AG09309 (cell line): ENCODE measurements at regions not wholly inside any gene's neighbourhood (a gene's known extent, or its start where the extent isn't known, plus 50 kb on each side); places are given as distances from the start of the nearest gene placed in this dataset.

Experiments used
- DNase-seq: peaks from one replicate; pipeline ENCODE4 v3.0.0-alpha.2; 2010; ENCODE audit warnings: low read depth
- H3K4me3 ChIP-seq: 2 replicates; pipeline ENCODE4 v1.5.1; 2011; ENCODE audit warnings: mild to moderate bottlenecking, low read depth, low read length, moderate library complexity; ENCODE audit not compliant: control insufficient read depth
- TF ChIP-seq, protein P1 (sequence below): IDR thresholded peaks from 2 replicates; pipeline ENCODE4 v1.5.1; 2011; ENCODE audit warnings: mild to moderate bottlenecking, low read depth, low read length, inconsistent platforms; ENCODE audit not compliant: insufficient read depth, control insufficient read depth; ENCODE audit errors: missing control alignments

DNA sequence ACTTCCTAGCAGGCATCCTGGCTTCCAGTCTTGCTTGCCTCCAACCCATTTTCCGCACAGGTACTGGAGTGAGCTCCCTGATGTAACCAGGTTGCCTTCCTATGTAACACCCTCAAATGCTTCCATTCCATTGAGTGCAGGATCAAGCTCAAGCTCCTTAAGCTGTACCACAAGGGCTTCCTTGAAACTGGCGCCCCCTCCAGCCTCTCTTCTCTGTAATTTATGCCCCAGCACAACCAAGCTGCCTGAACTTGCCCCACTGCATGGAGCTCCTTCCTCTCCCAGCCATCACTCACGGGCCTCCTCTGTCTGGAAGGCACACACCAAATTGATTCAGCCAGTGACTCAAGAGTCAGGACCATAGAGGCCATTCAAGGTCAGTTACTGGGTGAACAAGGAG is 234.8 kb upstream of the RPL38 start:
- TF ChIP-seq, protein P1, sequence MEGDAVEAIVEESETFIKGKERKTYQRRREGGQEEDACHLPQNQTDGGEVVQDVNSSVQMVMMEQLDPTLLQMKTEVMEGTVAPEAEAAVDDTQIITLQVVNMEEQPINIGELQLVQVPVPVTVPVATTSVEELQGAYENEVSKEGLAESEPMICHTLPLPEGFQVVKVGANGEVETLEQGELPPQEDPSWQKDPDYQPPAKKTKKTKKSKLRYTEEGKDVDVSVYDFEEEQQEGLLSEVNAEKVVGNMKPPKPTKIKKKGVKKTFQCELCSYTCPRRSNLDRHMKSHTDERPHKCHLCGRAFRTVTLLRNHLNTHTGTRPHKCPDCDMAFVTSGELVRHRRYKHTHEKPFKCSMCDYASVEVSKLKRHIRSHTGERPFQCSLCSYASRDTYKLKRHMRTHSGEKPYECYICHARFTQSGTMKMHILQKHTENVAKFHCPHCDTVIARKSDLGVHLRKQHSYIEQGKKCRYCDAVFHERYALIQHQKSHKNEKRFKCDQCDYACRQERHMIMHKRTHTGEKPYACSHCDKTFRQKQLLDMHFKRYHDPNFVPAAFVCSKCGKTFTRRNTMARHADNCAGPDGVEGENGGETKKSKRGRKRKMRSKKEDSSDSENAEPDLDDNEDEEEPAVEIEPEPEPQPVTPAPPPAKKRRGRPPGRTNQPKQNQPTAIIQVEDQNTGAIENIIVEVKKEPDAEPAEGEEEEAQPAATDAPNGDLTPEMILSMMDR, result no peak
- DNase-seq, result no peak
- no peak overlapping the region for H3K4me3 ChIP-seq

DNA sequence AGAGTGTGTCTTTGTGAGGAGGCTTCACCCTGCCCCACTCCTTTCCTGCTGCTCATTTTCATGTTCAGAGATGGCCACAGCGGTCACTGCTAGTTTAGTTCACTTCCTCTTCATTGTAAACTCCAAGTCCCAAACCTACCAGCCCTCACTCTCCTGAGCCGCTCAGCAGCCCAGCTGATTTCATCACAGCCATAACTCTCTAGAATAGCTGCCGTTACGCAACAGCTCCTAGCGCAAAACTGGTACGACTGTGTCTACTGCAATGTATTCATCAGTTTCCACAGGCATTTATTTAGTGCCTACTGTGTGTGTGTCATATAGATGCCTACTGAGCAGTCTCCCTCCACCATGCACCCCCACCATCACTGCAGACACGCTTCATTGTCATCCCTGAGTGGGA is 233.5 kb upstream of the RPL38 start:
- no peak overlapping the region for H3K4me3 ChIP-seq
- DNase-seq, result no peak
- TF ChIP-seq, protein P1, result no peak

DNA sequence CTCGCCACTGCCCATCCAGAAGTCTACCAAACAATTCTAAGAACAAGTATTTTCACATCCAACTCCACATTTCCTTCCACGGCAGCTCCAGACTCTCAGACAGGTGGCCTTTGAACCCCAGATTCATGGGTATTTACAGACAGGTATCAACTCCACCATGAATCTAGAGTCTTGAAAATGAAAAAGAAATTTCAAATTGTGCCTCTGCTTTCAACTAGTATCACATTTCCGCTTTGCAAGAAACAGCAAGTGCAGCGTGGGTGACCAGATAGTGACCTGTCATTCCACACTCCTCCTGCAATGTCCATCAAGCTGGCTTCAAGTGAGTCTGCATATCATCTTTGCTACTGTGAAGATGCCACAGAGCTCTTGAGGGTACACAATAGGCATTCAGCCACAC is 232.4 kb upstream of the RPL38 start:
- TF ChIP-seq, protein P1, result no peak
- DNase-seq, result no peak
- H3K4me3 ChIP-seq, result no peak overlapping the region

DNA sequence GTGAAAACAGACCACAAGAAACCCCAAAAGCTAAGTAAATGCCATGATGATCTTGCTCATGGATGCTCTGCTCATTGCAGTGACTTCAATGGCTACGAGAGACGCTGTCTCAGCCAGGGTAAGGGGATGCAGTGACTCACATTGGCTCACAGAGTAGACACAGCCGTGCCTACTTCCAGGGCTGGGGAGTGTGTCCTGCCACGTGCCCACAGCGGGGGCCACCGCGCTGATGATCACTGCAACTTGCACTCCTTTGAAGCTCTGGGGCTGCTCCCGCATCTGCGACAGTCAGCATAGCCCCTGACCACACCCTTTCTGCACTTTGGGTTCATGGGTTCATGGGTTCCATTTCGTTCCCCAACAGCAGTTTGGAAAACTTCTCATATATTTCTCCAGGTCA is 231.4 kb upstream of the RPL38 start:
- TF ChIP-seq, protein P1, result no peak
- no peak overlapping the region for H3K4me3 ChIP-seq
- no peak for DNase-seq

DNA sequence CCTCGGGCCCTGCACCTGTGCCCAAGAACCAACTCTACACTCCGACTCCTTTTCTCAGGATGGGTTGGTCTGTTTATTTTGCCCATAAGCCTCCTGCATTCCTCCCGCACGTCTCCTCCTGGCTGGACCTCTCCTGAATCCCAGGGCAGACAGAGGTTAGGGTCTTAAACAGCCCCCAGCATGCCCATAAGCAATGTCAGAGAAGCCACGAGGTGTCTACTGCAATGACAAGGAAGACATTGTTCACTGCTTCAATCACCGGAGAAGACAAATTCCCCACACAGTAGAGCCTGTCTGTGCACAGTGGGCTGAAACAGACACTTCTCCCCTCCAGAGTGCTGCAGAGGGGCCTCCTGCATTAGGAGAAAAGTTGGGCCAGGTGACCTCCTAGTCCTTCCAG is 230.6 kb upstream of the RPL38 start:
- DNase-seq, result no peak
- TF ChIP-seq, protein P1, result no peak
- H3K4me3 ChIP-seq, result no peak overlapping the region

DNA sequence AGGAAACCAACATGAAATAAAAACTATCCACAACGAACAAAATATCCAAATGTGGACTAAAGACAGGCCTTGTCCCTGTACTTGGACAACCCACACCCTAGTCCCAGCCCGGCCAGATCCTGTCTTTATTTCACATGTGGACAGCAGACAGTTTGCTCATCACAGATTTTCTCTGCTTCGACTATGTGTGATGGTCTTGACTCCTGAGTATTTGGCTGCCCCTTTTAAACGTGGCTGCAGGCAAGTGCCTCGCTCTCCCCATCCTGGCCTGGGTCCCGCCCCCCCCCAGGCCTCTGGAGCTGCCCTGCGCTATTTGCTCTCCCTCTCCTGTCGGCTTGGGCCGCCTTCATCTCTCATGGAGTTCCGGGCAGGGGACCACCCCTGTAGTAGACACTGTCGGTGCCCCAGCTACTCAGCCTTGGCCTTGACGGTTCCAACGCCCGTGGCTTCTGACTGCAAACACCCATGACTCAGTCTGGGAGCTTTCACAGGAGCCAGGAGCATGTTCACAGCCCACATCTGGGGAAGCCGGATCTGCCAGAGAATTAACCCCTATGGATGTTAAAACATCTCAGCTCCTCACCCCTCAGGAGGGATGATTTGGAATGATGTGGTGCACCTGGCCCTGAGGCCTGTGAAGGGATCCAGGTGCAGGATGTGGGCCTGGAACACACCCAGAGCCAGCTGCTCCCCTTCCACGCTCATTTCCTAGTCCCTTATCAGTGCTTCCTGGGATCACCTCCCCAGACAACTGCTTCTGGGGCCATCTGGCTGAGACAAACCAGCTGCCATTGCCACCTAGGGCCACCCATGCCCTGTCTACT is 229.7 kb upstream of the RPL38 start:
- TF ChIP-seq, protein P1, result no peak
- H3K4me3 ChIP-seq, result no peak overlapping the region
- no peak for DNase-seq
